DND-41 (cell line): ENCODE measurements at regions not wholly inside any gene's neighbourhood (a gene's known extent, or its start where the extent isn't known, plus 50 kb on each side); places are given as distances from the start of the nearest gene placed in this dataset.

ENCODE experiments used
- ATAC-seq: fragments of 200-7000 bp; cut with Tn5 transposase; 3 replicates; pipeline ENCODE4 v1.9.1; 2021; ENCODE audit warnings: low read depth; ENCODE audit not compliant: insufficient read depth
- DNase-seq: peaks from one replicate; pipeline ENCODE4 v3.0.0-alpha.2; 2020
- H2AFZ ChIP-seq: 2 replicates; pipeline ENCODE4 v1.6.0; 2012; ENCODE audit warnings: low read depth, low read length
- H3K27ac ChIP-seq: 2 replicates; pipeline ENCODE4 v1.5.1; 2012; ENCODE audit warnings: low read length, inconsistent platforms
- H3K27me3 ChIP-seq: fragments of 200-600 bp; sonication (generic); 2 replicates; pipeline ENCODE4 v1.6.0; 2012; ENCODE audit warnings: low read length, mild to moderate bottlenecking, inconsistent platforms; ENCODE audit not compliant: insufficient read depth, poor library complexity
- H3K36me3 ChIP-seq: 2 replicates; pipeline ENCODE4 v1.5.1; 2012; ENCODE audit warnings: low read length, inconsistent platforms; ENCODE audit not compliant: insufficient read depth
- H3K4me1 ChIP-seq: 2 replicates; pipeline ENCODE4 v1.5.1; 2012; ENCODE audit warnings: mild to moderate bottlenecking, low read length; ENCODE audit not compliant: insufficient read depth
- H3K4me2 ChIP-seq: 2 replicates; pipeline ENCODE4 v1.6.0; 2012; ENCODE audit warnings: mild to moderate bottlenecking, moderate library complexity, low read length, inconsistent platforms; ENCODE audit not compliant: insufficient read depth
- H3K4me3 ChIP-seq, 2 experiments: fragments of 200-600 bp in 1 of 2; shearing (Covaris generic) in 1 of 2; 2 replicates each; pipeline ENCODE4 v1.5.1; 2012 to 2016; ENCODE audit warnings: inconsistent platforms in 2 of 2, low read length in 2 of 2, mild to moderate bottlenecking in 2 of 2, low read depth in 1 of 2, moderate library complexity in 1 of 2
- H3K79me2 ChIP-seq: 2 replicates; pipeline ENCODE4 v1.6.0; 2012; ENCODE audit warnings: low read length, inconsistent platforms; ENCODE audit not compliant: insufficient read depth
- H3K9ac ChIP-seq: 2 replicates; pipeline ENCODE4 v1.6.0; 2012; ENCODE audit warnings: low read depth, mild to moderate bottlenecking, inconsistent platforms, low read length, moderate library complexity
- H3K9me3 ChIP-seq: 2 replicates; pipeline ENCODE4 v1.5.1; 2012; ENCODE audit warnings: low read length, moderate library complexity, mild to moderate bottlenecking, inconsistent platforms; ENCODE audit not compliant: insufficient read depth, severe bottlenecking
- H4K20me1 ChIP-seq: 2 replicates; pipeline ENCODE4 v1.6.0; 2012; ENCODE audit warnings: low read length; ENCODE audit not compliant: insufficient read depth
- CTCF ChIP-seq: IDR thresholded peaks from 2 replicates; pipeline ENCODE4 v1.5.1; 2012; ENCODE audit warnings: borderline replicate concordance, low read length, moderate library complexity, mild to moderate bottlenecking; ENCODE audit not compliant: poor library complexity, severe bottlenecking; ENCODE audit errors: extremely low read depth
- EZH2 ChIP-seq: IDR thresholded peaks from 3 replicates; pipeline ENCODE4 v1.6.1; 2012; ENCODE audit warnings: borderline replicate concordance, low read depth, mild to moderate bottlenecking, moderate library complexity, low read length, inconsistent platforms; ENCODE audit not compliant: severe bottlenecking

- H4K20me1 ChIP-seq: no peaks in the 10 kb centered on the region
- no peak overlapping the region for H3K4me2 ChIP-seq
- no peaks in the 10 kb centered on the region for H3K4me1 ChIP-seq
- H3K27me3 ChIP-seq: no peaks in the 10 kb centered on the region
- no peak overlapping the region for H3K4me3 ChIP-seq
- no peak for ATAC-seq
- TF ChIP-seq EZH2: no peak
- TF ChIP-seq CTCF: no peak
- no peaks in the 10 kb centered on the region for H3K9me3 ChIP-seq
- no peak overlapping the region for H3K27ac ChIP-seq
- no peaks in the 10 kb centered on the region for H3K79me2 ChIP-seq
- no peak overlapping the region for H3K9ac ChIP-seq
- H2AFZ ChIP-seq: no peak overlapping the region
- no peak for DNase-seq
- H3K36me3 ChIP-seq: no peaks in the 10 kb centered on the region
Measured at GRCh38 chr13:68066879-68067513, 836.9 kb upstream of the PCDH9 start.

- Histone ChIP-seq H3K9ac (no peak overlapping the region), H3K4me2 (no peak overlapping the region), H3K4me3 (no peak overlapping the region), H3K9me3 (no peaks in the 10 kb centered on the region), H3K36me3 (no peaks in the 10 kb centered on the region), H4K20me1 (no peaks in the 10 kb centered on the region), H3K79me2 (no peaks in the 10 kb centered on the region), H2AFZ (no peak overlapping the region), H3K27me3 (no peaks in the 10 kb centered on the region), H3K27ac (no peak overlapping the region), H3K4me1 (no peaks in the 10 kb centered on the region)
- no peak for TF ChIP-seq CTCF
- no peak for TF ChIP-seq EZH2
- no peak for DNase-seq
- no peak for ATAC-seq
Measured at GRCh38 chr13:68064001-68064770, 834.0 kb upstream of the PCDH9 start.

GRCh38 chr13:68063181-68063580, 833.0 kb upstream of the PCDH9 start:
- Histone ChIP-seq H2AFZ (no peak overlapping the region), H3K4me3 (no peak overlapping the region), H3K36me3 (no peaks in the 10 kb centered on the region), H3K27ac (no peak overlapping the region), H3K9ac (no peak overlapping the region), H4K20me1 (no peaks in the 10 kb centered on the region), H3K9me3 (no peaks in the 10 kb centered on the region), H3K79me2 (no peaks in the 10 kb centered on the region), H3K4me2 (no peak overlapping the region), H3K4me1 (no peaks in the 10 kb centered on the region), H3K27me3 (no peaks in the 10 kb centered on the region)
- DNase-seq: no peak
- TF ChIP-seq CTCF (no peak), EZH2 (no peak)
- ATAC-seq: no peak
